ENCODE measurements at regions not wholly inside any gene's neighbourhood (a gene's known extent, or its start where the extent isn't known, plus 50 kb on each side); places are given as distances from the start of the nearest gene placed in this dataset.
"Not testable (repeated sequence)": the region's sequence is repeated elsewhere in the genome, so short reads cannot be mapped to it uniquely, and the experiment has no call there.

GRCh38 chr9:75289332-75289731 lies 201.0 kb downstream of the OSTF1 start:
- no peak for DNase-seq

GRCh38 chr9:75299324-75299723 lies 211.0 kb downstream of the OSTF1 start:
- DNase-seq = no peak

GRCh38 chr9:75333624-75334023 lies 245.3 kb downstream of the OSTF1 start:
- no peak for DNase-seq

GRCh38 chr9:75358846-75359245 lies 270.5 kb downstream of the OSTF1 start:
- no peak for DNase-seq

GRCh38 chr9:75359638-75360037 lies 271.3 kb downstream of the OSTF1 start:
- DNase-seq = no peak

GRCh38 chr9:75360252-75360651 lies 271.9 kb downstream of the OSTF1 start:
- no peak for DNase-seq

GRCh38 chr9:75362446-75362845 lies 274.1 kb downstream of the OSTF1 start:
- DNase-seq = not testable (repeated sequence)

- DNase-seq = no peak
These were observed 276.9 kb downstream of the OSTF1 start for GRCh38 chr9:75365196-75365595.

- no peak for DNase-seq
These were observed 281.7 kb downstream of the OSTF1 start for GRCh38 chr9:75369989-75370388.

GRCh38 chr9:75372499-75373268 lies 284.4 kb downstream of the OSTF1 start:
- DNase-seq = no peak

- DNase-seq = no peak
These were observed 288.5 kb downstream of the OSTF1 start for GRCh38 chr9:75376680-75377254.

GRCh38 chr9:75378036-75378435 lies 289.7 kb downstream of the OSTF1 start:
- DNase-seq = no peak

- no peak for DNase-seq
These were observed 290.6 kb downstream of the OSTF1 start for GRCh38 chr9:75378926-75379325.

- DNase-seq = no peak
These were observed 293.8 kb downstream of the OSTF1 start for GRCh38 chr9:75382126-75382525.

GRCh38 chr9:75383420-75384034 lies 295.2 kb downstream of the OSTF1 start:
- not testable (repeated sequence) for DNase-seq

- DNase-seq = no peak
These were observed 296.9 kb downstream of the OSTF1 start for GRCh38 chr9:75385236-75385635.

GRCh38 chr9:75389101-75389500 lies 300.8 kb downstream of the OSTF1 start:
- DNase-seq = no peak

- DNase-seq = no peak
These were observed 302.6 kb downstream of the OSTF1 start for GRCh38 chr9:75390951-75391350.

- DNase-seq = no peak
These were observed 303.2 kb downstream of the OSTF1 start for GRCh38 chr9:75391497-75391896.

GRCh38 chr9:75395336-75395735 lies 307.0 kb downstream of the OSTF1 start:
- DNase-seq = no peak

GRCh38 chr9:75397836-75398235 lies 309.5 kb downstream of the OSTF1 start:
- DNase-seq = no peak

- no peak for DNase-seq
These were observed 320.1 kb downstream of the OSTF1 start for GRCh38 chr9:75408391-75408790.

- no peak for DNase-seq
These were observed 322.1 kb downstream of the OSTF1 start for GRCh38 chr9:75410405-75410804.
